AG09319 (cell line): ENCODE measurements at regions not wholly inside any gene's neighbourhood (a gene's known extent, or its start where the extent isn't known, plus 50 kb on each side); places are given as distances from the start of the nearest gene placed in this dataset.

Experiments used
- DNase-seq: peaks from one replicate; pipeline ENCODE4 v3.0.0-alpha.2; 2010; ENCODE audit warnings: low read depth; ENCODE audit errors: extremely low read depth
- CTCF ChIP-seq: IDR thresholded peaks from 2 replicates; pipeline ENCODE4 v1.5.1; 2011; ENCODE audit warnings: low read depth, mild to moderate bottlenecking, inconsistent platforms, low read length, moderate library complexity

- TF ChIP-seq CTCF: no peak
- no peak for DNase-seq
These were observed 245.5 kb upstream of the TLL1 start for GRCh38 chr4:165627548-165627947.

DNA sequence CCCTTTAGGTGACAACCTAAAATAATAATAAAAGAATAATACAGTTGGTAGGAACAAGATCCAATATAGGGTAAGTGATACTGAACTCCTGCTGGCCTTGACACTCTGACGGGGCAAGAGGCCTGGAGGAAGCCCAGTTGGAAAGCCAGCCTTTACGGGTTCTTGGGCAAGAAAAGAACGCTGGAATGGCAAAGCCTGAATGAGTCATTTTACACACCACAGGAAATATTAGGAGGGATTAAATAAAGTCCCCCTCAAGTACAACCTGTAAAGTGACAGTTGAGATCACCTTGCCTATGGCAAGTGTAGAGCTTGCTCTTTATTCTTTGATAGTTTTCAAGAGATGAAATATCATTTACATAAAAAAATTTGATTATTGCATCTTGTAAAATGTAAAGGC is 244.5 kb upstream of the TLL1 start:
- no peak for TF ChIP-seq CTCF
- no peak for DNase-seq

DNA sequence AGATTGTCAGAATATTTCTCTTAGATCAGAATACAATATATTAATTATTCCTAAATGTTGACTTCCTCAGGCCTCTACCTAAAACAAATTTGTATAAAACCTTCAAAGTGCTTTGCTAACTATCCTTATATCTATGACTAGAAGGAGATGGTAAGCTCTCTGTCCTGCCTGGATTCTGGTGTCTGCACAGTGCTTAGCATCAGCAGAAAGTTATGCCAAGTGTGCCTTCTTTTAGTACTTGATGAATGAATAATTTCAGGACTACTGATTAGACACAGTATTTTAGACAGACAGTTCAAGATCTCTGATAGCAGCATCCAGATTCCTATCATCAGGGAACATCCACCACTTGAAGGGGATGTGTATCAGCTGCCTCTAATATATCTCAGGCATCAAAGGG is 242.4 kb upstream of the TLL1 start:
- DNase-seq: no peak
- no peak for TF ChIP-seq CTCF

DNA sequence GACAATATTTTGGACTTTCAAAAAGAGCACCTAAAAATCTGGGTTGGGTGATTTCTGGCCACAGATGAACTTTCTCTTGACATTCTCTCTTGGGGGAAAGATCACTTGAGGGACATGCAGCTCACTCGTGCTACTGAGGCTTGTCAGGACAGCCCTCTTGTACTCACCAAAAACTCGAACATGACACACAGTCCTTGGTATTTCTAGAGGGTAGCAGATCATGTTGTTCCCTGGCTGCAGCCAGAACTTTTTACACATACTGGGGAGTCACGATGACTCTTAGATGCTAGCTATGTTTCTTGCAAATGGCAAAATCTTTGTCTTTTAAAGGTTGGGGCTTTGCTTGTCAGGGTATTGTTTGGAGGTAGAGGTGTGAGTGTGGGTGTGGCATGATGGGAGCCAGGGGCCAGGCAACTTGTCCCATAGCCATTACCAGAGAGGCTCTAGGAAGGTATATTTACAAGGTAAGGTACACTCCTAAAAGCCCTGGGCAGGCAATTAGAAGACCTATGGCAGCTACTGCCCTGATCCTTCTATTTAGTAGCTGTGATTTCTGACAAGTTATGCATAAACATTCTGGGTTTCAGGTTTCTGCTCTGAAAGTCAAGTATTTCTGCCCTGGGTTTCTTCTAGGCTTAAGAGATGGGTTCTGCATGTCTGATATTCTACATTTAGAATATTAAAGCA is 241.7 kb upstream of the TLL1 start:
- DNase-seq: no peak
- TF ChIP-seq CTCF: no peak

GRCh38 chr4:165631912-165632311 is 241.1 kb upstream of the TLL1 start:
- TF ChIP-seq CTCF: no peak
- DNase-seq: no peak

GRCh38 chr4:165634766-165635165 is 238.3 kb upstream of the TLL1 start:
- no peak for TF ChIP-seq CTCF
- no peak for DNase-seq

- no peak for DNase-seq
These were observed 237.7 kb upstream of the TLL1 start for GRCh38 chr4:165635381-165635780.

More at GRCh38 chr4:165635381-165635780, 237.7 kb upstream of the TLL1 start:
- no peak for TF ChIP-seq CTCF
